GF-D8 (cell line): ENCODE measurements at regions not wholly inside any gene's neighbourhood (a gene's known extent, or its start where the extent isn't known, plus 50 kb on each side); places are given as distances from the start of the nearest gene placed in this dataset.

Experiments
- DNase-seq: peaks from one replicate; lab custom pipeline; 2025; lab: John Stamatoyannopoulos, UW

DNA sequence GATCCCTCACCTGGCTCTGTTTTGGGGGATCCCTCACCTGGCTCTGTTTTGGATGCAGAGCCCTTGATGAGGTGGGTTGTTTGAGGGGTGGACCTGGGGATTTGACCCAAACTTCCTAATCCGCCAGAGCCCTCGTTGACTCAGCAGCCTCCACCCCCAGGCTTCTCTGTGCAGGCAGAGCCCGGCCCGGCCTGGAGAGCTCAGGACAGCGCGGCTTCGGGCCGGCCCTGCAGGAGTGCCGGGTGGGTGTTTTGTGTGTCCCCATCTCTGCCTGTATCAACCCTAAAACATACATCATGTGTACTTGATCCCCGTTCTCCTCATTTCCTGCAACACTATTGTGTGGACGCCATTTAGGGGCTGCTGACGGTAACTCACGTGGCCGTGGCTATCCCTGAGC is 124.2 kb downstream of the SIK1 start:
- DNase-seq, result no peak

DNA sequence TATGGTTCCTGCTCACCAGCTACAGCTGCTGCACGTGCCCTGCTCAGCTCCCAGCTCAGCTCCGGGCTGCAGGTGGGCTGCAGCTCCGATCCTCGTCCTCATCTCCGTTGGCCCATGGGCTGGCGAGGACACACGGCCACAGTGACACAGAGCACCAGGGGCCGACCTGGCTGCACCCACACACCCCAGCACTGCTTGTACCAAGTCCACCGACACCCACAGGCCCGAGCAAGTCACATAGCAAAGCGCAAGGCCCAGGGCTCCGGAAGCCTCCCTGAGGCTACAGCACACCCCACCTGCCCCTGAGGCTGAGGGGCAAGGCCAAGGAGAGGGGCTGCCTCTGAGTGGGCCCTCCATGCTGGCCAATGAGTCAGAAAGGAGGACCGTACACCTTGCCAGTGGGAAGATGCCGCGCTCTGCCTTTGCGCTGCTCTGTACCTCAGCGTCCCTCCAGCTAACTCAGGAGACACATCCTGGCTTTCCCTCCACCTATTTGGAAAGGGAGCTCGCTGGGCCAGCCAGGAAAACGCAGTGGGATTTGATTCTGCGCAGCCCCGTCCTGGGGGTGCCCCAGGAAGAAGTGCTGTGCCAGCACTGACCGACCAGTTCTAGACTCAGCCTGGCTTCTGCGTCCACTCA is 124.8 kb downstream of the SIK1 start:
- DNase-seq, result no peak

DNA sequence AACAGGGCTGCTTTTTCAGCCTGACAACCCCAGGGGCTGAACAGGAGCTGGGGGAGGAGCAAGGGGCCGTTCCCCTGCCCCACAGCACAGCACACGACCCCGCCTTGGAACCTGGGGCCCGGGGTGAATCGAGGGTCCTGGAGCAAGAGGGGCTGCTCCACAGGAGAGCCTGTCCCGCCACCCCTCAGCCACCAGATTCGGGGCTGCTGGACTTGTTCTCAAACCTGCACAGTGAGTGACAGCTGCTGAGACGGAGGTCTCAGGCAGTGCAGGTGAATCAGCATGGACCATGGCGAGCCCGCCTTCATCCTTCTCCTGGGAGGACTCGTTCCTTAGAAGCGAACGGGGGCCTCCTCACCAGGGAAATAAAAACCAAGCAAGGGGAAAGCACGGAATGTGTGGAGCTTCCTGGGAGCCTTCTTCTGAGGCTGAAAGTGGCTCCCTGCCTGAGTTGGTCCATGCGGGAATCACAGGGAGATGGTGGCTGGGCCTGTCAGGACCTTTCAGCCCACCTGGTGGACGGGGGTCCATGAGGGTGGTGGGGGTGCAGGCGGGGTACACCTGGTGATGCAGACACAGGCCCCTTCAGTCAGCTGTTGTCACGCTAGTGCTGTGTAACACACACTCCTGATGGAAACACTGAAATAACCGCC is 125.4 kb downstream of the SIK1 start:
- no peak for DNase-seq

GRCh38 chr21:43300496-43301408 is 126.2 kb downstream of the SIK1 start:
- DNase-seq, result no peak

- no peak for DNase-seq
Measured at GRCh38 chr21:43299441-43300277, 127.3 kb downstream of the SIK1 start.

- DNase-seq, result no peak
Measured at GRCh38 chr21:43298546-43299440, 128.1 kb downstream of the SIK1 start.

DNA sequence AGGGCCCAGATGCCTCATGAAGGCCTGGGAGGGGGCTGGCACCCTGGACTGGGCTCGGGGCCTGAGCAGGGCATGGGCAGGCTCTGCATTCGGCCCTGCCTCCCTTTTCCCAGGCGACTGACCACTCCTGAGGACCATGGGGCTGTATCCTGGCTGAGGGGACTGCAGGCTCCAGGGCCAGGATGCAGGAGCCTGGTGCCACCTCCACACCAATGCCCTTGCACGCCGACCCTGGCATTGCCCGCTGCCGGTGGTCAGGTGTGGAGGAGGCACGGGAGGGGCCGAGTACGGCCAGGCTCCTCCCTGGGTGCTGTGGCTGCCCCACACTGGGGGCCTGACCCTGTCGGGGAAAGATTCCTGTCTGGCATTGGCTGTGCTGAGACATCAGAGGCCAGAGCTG is 128.9 kb downstream of the SIK1 start:
- DNase-seq, result no peak

- no peak for DNase-seq
Measured at GRCh38 chr21:43297391-43297981, 128.7 kb downstream of the CRYAA start.

DNA sequence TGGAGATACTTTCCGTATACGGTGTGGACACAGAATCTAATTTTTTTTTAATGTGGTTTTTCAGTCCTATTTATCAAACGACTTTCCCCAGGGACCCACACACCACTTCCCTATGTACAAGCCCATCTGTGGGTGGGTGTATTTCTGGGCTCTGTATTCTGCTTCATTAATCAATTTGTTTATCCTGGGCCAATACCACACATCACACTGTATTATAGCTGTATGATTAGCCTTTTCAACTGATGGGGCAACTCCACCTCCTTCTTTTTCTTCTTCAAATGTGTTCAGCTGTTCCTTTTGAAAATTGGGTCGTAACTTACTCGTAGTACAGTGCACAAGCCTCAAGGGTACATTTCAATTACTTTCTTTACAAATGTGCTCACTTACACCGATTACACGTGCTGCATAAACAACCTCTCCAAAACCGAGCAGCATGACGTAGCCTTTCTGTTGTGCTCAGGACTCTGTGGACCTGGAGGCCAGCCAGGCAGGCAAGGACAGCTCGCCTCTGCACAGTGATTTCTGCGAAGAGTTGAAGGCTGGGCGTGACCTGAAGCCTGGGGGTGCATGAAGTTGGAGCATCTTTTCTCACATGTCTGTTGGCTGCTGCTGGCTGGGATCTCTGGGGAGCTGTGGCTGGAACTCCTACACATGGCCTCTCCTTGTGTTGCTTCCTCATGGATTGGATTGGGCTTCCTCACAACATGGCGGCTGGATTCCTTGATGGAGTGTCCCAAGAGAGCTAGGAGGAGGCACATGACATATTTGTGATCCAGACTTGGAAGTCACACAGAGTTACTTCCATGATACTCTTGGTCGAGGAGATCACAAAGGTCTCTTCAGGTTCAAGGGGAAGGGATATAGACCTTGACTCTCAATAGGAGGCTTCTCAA is 126.5 kb downstream of the CRYAA start:
- DNase-seq, result no peak

GRCh38 chr21:43294194-43294902 is 125.5 kb downstream of the CRYAA start:
- DNase-seq, result no peak

- DNase-seq, result no peak
Measured at GRCh38 chr21:43292866-43293142, 124.0 kb downstream of the CRYAA start.

DNA sequence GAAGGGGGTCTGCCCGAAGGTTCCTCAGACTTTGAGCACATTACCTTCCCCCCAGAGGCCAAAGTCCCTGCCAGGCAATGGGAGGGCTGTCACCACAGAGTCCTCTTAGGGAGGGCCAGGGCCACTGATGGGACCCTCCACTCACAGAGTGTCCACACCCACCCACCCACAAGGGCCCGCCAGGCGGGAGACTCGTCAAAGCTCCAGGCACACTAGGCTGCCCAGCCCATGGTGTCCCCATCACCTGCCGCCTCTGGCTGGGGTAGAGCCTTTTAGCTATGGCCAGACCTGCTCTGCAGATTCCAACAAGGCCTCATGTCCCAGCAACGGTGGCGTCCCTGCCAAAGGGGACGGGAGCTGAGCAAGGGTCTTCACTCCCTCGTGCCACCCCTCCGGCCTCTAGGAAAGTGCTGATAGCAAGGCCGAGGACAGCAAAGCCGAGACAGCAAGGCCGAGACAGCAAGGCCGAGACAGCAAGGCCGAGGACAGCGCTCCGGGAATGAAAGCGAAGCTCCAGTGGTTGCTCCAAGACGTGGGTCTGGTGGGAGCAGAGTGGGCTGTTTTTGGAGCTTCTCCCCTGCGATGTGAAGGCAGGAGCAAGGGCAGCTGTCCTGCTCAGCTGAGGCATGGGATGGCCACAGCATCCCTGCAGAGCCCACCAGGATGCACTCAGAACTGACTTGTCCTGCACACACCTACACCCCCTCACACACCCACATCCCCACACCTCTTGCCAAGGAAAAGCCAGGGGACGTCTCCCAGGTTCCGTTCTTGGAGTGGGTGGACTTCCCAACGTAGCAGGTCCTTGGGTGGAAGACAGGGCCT is 123.4 kb downstream of the CRYAA start:
- no peak for DNase-seq

GRCh38 chr21:43291347-43291950 is 122.6 kb downstream of the CRYAA start:
- no peak for DNase-seq

DNA sequence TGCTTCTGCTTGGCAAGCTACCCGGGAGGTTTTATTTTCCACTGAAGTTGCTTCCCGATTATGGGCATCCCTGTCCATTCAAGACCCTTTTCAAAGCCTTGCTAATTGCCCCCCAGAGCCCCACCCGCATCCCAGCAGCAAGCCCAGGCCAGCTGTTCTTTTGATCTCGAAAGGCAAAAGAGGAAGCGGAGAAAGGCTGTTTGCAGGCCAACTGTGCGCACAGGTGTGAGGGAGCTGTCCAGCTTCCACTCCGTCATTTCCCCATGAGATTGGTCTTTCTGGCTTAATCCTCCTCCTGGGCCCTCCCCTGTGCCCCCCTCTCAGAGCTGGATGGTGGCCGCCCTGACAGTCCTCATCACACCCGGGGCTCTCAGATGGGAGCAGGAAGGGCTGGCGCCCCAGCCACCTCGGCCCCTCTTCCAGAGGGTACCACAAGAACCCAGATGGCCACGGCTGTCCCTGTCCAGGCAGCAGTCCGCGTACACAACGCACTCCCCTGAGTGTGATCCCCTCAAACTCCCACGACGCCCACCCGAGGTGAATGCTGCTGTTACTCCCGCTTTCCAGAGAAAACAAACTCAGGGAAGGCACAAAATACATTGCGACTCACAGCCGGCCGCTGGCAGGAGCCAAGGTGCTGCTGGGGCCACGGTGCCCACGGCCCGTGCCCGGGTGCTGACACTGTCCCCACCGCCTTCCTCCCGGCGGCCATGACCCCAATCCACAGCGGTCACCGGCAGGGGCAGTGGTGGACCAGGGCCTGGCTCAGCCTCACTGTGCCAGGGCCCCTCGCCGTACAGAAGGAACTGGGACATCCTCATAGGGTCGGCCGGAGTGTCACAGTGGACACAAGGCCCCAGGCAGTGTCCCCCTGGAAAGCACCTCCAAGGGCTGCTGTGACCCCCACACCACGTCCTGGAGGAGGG is 121.9 kb downstream of the CRYAA start:
- DNase-seq, result no peak

DNA sequence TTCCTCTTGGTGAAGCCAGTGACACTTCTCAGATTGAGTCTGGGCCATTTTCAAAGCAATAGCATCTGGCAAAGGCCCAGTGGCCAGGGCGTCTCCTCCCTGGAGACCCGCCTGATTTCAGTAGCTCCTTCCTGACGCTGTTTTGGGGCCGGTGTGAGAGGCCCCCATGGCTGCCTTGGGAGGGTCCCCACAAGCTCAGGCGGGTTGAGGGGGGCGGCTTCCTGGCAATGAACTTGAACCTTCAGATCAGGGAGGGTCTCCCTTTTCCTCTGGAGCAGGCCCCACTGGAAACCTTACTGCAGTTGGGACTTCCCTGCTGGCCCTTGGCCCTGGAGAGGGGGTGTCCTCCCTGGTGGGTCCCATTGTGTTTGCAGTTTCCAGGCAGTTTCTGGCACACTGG is 121.2 kb downstream of the CRYAA start:
- no peak for DNase-seq

GRCh38 chr21:43289442-43289841 is 120.6 kb downstream of the CRYAA start:
- no peak for DNase-seq
